WTC11 (cell line): ENCODE measurements at regions not wholly inside any gene's neighbourhood (a gene's known extent, or its start where the extent isn't known, plus 50 kb on each side); places are given as distances from the start of the nearest gene placed in this dataset.

Source experiments
- ATAC-seq: fragments of 200-7000 bp; cut with Tn5 transposase; 2 replicates; pipeline ENCODE4 v1.10.0; 2021; ENCODE audit warnings: mild to moderate bottlenecking, moderate library complexity
- CTCF ChIA-PET: fragments of 300-600 bp; sonication (Branson Sonifier 250); formaldehyde crosslinking; loops from one replicate; lab custom pipeline; 2021; ENCODE audit warnings: antibody characterized with exemption; lab: Charles Lee
- POLR2A ChIA-PET: fragments of 350-600 bp; sonication (Branson Sonifier 250); formaldehyde crosslinking; loops from one replicate; lab custom pipeline; 2021; ENCODE audit warnings: antibody characterized with exemption; lab: Charles Lee
- DNase-seq: peaks from one replicate; pipeline ENCODE4 v3.0.0; 2021; ENCODE audit warnings: low spot score
- H3K27ac Mint-ChIP-seq: 2 replicates; pipeline ENCODE4 v1.8.0; 2021; ENCODE audit warnings: mixed read lengths
- H3K27me3 Mint-ChIP-seq: 2 replicates; pipeline ENCODE4 v1.8.0; 2021; ENCODE audit warnings: low read depth, mild to moderate bottlenecking, moderate library complexity, mixed read lengths
- H3K36me3 Mint-ChIP-seq: 2 replicates; pipeline ENCODE4 v1.8.0; 2021; ENCODE audit warnings: mixed read lengths
- H3K4me1 Mint-ChIP-seq: 2 replicates; pipeline ENCODE4 v1.8.0; 2022; ENCODE audit warnings: mixed read lengths
- H3K4me3 Mint-ChIP-seq: 2 replicates; pipeline ENCODE4 v1.8.0; 2021; ENCODE audit warnings: mild to moderate bottlenecking, moderate library complexity, mixed read lengths
- H3K9me3 Mint-ChIP-seq: 2 replicates; pipeline ENCODE4 v1.8.0; 2021; ENCODE audit warnings: mixed read lengths
- ATF1 ChIP-seq: sonication (generic); formaldehyde crosslinking; IDR thresholded peaks from 2 replicates; pipeline ENCODE4 v1.8.1; 2023; ENCODE audit warnings: mild to moderate bottlenecking, moderate library complexity, missing genetic modification reagents
- ESRRA ChIP-seq: sonication (generic); formaldehyde crosslinking; IDR thresholded peaks from 2 replicates; pipeline ENCODE4 v1.8.1; 2022; ENCODE audit warnings: mild to moderate bottlenecking, missing genetic modification reagents, borderline replicate concordance
- FOXK1 ChIP-seq: sonication (generic); formaldehyde crosslinking; IDR thresholded peaks from 2 replicates; pipeline ENCODE4 v1.8.0; 2022; ENCODE audit warnings: mild to moderate bottlenecking, moderate library complexity, missing genetic modification reagents
- GABPB1 ChIP-seq: sonication (generic); formaldehyde crosslinking; IDR thresholded peaks from 2 replicates; pipeline ENCODE4 v1.8.1; 2023; ENCODE audit warnings: mild to moderate bottlenecking, missing genetic modification reagents
- HMGA2 ChIP-seq: fragments of 250-450 bp; sonication (Bioruptor Pico); IDR thresholded peaks from 2 replicates; pipeline ENCODE4 v1.4.0; 2021; ENCODE audit warnings: mild to moderate bottlenecking, moderate library complexity
- JAZF1 ChIP-seq: fragments of 250-450 bp; sonication (Bioruptor Pico); IDR thresholded peaks from 2 replicates; pipeline ENCODE4 v1.9.0; 2021; ENCODE audit warnings: moderate library complexity, mild to moderate bottlenecking, inconsistent platforms
- MXD4 ChIP-seq: fragments of 250-450 bp; sonication (Bioruptor Pico); IDR thresholded peaks from 2 replicates; pipeline ENCODE4 v1.8.0; 2021; ENCODE audit warnings: mild to moderate bottlenecking, moderate library complexity, borderline replicate concordance
- TCF7 ChIP-seq: sonication (generic); formaldehyde crosslinking; IDR thresholded peaks from 2 replicates; pipeline ENCODE4 v1.8.0; 2022; ENCODE audit warnings: mild to moderate bottlenecking, low read depth, missing genetic modification reagents, moderate library complexity
- TF ChIP-seq, protein P1 (sequence below): sonication (generic); formaldehyde crosslinking; IDR thresholded peaks from 2 replicates; pipeline ENCODE4 v1.8.0; 2023; ENCODE audit warnings: mild to moderate bottlenecking, missing genetic modification reagents
- TF ChIP-seq, protein P2 (sequence below): sonication (generic); formaldehyde crosslinking; conservative IDR thresholded peaks from 2 replicates; pipeline ENCODE4 v1.8.1; 2023; ENCODE audit warnings: mild to moderate bottlenecking, low read depth, missing genetic modification reagents, moderate library complexity
- TF ChIP-seq, protein P3 (sequence below): sonication (generic); formaldehyde crosslinking; IDR thresholded peaks from 2 replicates; pipeline ENCODE4 v1.8.1; 2022; ENCODE audit warnings: missing genetic modification reagents, borderline replicate concordance
- TF ChIP-seq, protein P4 (sequence below): sonication (generic); formaldehyde crosslinking; IDR thresholded peaks from 2 replicates; pipeline ENCODE4 v1.8.1; 2022; ENCODE audit warnings: mild to moderate bottlenecking, moderate library complexity, missing genetic modification reagents

DNA sequence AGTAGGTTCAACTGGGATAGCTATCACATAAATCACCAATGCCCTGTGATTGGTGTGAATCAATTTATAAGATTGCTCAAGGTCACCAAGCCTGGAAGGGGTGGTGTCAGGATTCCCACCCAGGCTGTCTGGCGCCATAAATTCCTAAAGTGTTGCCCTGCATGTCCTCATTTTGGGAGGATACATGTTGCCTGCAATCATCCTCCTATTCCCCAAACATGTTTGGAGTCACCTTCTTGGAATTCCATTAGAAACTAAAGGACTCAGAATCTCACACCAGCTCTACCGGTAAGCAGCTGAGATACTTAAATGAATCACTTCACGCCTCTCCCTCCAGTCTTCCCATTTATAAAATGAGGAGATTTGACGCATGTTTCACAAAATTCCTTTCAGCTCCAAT lies 54.1 kb upstream of the SLC45A1 start:
- CTCF ChIA-PET: interaction anchor here (0.6 kb wide), 1 partner anchor 140 kb away, joined by 5 read pairs; no protein-coding TSS in a partner anchor
- Mint-ChIP-seq H3K4me1 (peaks cover 56% of the 10 kb centered on the region), H3K4me3 (no peak overlapping the region), H3K27ac (no peak overlapping the region), H3K36me3 (no peaks in the 10 kb centered on the region), H3K9me3 (no peaks in the 10 kb centered on the region), H3K27me3 (no peaks in the 10 kb centered on the region; the same call in 1 of the 2 replicates)
- POLR2A ChIA-PET: no interaction called here
- ATAC-seq (no peak), DNase-seq (no peak)
- TF ChIP-seq, protein P1, sequence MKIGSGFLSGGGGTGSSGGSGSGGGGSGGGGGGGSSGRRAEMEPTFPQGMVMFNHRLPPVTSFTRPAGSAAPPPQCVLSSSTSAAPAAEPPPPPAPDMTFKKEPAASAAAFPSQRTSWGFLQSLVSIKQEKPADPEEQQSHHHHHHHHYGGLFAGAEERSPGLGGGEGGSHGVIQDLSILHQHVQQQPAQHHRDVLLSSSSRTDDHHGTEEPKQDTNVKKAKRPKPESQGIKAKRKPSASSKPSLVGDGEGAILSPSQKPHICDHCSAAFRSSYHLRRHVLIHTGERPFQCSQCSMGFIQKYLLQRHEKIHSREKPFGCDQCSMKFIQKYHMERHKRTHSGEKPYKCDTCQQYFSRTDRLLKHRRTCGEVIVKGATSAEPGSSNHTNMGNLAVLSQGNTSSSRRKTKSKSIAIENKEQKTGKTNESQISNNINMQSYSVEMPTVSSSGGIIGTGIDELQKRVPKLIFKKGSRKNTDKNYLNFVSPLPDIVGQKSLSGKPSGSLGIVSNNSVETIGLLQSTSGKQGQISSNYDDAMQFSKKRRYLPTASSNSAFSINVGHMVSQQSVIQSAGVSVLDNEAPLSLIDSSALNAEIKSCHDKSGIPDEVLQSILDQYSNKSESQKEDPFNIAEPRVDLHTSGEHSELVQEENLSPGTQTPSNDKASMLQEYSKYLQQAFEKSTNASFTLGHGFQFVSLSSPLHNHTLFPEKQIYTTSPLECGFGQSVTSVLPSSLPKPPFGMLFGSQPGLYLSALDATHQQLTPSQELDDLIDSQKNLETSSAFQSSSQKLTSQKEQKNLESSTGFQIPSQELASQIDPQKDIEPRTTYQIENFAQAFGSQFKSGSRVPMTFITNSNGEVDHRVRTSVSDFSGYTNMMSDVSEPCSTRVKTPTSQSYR (CRISPR knock-in tag): no peak
- TF ChIP-seq FOXK1 (CRISPR knock-in tag): no peak
- no peak for TF ChIP-seq HMGA2 (CRISPR knock-in tag)

DNA sequence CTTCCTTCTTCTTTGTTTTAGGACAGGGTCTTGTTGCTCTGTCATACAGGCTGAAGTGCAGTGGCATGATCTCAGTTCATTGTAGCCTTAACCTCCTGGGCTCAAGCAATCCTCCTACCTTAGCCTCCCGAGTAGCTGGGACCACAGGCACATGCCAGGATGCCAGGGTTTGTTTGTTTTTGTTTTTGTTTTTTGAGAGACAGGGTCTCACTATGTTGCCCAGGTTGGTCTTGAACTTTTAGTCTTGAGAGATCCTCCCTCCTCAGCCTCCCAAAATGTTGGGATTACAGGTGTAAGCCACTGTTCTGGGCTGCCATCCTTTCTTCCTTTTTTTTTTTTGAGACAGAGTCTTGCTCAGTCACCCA lies 56.5 kb upstream of the SLC45A1 start:
- Mint-ChIP-seq H3K36me3 (peaks cover under 1% of the 10 kb centered on the region; the same call in 1 of the 2 replicates), H3K4me1 (peaks cover 46% of the 10 kb centered on the region), H3K27me3 (no peaks in the 10 kb centered on the region), H3K4me3 (no peak overlapping the region), H3K9me3 (peaks cover 9% of the 10 kb centered on the region)
- ATAC-seq (no peak), DNase-seq (no peak)
- CTCF ChIA-PET: no interaction called here
- TF ChIP-seq MXD4: no peak
- TF ChIP-seq, protein P2, sequence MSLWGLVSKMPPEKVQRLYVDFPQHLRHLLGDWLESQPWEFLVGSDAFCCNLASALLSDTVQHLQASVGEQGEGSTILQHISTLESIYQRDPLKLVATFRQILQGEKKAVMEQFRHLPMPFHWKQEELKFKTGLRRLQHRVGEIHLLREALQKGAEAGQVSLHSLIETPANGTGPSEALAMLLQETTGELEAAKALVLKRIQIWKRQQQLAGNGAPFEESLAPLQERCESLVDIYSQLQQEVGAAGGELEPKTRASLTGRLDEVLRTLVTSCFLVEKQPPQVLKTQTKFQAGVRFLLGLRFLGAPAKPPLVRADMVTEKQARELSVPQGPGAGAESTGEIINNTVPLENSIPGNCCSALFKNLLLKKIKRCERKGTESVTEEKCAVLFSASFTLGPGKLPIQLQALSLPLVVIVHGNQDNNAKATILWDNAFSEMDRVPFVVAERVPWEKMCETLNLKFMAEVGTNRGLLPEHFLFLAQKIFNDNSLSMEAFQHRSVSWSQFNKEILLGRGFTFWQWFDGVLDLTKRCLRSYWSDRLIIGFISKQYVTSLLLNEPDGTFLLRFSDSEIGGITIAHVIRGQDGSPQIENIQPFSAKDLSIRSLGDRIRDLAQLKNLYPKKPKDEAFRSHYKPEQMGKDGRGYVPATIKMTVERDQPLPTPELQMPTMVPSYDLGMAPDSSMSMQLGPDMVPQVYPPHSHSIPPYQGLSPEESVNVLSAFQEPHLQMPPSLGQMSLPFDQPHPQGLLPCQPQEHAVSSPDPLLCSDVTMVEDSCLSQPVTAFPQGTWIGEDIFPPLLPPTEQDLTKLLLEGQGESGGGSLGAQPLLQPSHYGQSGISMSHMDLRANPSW (CRISPR knock-in tag): no peak
- no peak for TF ChIP-seq ATF1 (CRISPR knock-in tag)
- TF ChIP-seq GABPB1 (CRISPR knock-in tag): no peak
- TF ChIP-seq, protein P1 (CRISPR knock-in tag): no peak
- no peak for TF ChIP-seq TCF7
- TF ChIP-seq ESRRA (CRISPR knock-in tag): no peak
- TF ChIP-seq, protein P3, sequence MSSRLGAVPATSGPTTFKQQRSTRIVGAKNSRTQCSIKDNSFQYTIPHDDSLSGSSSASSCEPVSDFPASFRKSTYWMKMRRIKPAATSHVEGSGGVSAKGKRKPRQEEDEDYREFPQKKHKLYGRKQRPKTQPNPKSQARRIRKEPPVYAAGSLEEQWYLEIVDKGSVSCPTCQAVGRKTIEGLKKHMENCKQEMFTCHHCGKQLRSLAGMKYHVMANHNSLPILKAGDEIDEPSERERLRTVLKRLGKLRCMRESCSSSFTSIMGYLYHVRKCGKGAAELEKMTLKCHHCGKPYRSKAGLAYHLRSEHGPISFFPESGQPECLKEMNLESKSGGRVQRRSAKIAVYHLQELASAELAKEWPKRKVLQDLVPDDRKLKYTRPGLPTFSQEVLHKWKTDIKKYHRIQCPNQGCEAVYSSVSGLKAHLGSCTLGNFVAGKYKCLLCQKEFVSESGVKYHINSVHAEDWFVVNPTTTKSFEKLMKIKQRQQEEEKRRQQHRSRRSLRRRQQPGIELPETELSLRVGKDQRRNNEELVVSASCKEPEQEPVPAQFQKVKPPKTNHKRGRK: no peak
- TF ChIP-seq JAZF1: no peak
- TF ChIP-seq, protein P4, sequence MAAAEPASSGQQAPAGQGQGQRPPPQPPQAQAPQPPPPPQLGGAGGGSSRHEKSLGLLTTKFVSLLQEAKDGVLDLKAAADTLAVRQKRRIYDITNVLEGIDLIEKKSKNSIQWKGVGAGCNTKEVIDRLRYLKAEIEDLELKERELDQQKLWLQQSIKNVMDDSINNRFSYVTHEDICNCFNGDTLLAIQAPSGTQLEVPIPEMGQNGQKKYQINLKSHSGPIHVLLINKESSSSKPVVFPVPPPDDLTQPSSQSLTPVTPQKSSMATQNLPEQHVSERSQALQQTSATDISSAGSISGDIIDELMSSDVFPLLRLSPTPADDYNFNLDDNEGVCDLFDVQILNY (CRISPR knock-in tag): no peak
- TF ChIP-seq, all 79 proteins: peak for 0
- H3K27ac Mint-ChIP-seq: peak overlapping the region; percentile 77; the same call in 1 of the 2 replicates
- POLR2A ChIA-PET: no interaction called here
